ENCODE measurements at regions not wholly inside any gene's neighbourhood (a gene's known extent, or its start where the extent isn't known, plus 50 kb on each side); places are given as distances from the start of the nearest gene placed in this dataset.

DNA sequence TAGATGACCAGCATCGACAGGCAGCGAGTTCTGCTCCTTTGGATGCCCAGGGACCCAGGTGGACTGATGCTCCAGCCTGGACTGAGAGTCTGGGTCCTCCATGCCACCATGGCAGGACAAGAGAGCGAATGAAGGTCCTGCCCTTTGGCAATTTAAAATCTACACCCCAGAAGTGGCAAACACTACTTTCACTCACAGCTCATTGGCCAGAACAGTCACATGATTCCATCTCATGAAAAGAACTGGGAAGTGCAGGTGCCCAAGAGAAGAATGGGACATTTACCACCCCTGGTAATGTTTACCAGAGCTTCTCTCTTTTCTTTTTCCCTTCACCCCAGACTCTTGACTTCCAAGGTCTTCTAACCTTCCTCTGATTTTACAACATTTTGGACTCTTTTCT lies 87.8 kb upstream of the SLCO3A1 start:
- ChIA-PET POLR2A (ENCODE audit: partially characterized antibody) (no interaction called here), CTCF (ENCODE audit: partially characterized antibody) (no interaction called here)

DNA sequence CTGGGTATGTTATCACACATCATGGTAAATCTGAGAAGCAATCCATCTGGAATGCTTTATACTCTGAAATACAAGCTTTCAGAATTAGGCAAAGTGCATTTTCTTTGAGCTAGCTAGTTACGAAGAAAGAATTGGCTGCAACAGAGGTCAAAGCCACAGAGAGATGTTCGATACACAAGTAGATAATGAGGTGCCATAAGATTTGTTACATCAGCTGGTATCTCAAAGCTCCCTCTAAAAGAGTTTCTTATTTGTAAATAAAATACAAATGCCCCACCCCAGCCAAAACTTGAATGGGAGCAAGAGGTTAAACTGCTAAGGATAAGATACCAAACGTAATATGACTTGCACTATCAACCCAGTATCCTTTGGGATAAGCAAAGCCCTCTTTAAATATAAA lies 84.0 kb upstream of the SLCO3A1 start:
- no peaks in the 10 kb centered on the region for H3K4me1 Mint-ChIP-seq
- H3K27me3 ChIP-seq (ENCODE audit: insufficient read depth, low read length) = no peaks in the 10 kb centered on the region
- H3K36me3 Mint-ChIP-seq = no peaks in the 10 kb centered on the region
- peaks cover 15 to 20% of the 10 kb centered on the region in 2 donors for H3K27me3 Mint-ChIP-seq
- no peak overlapping the region for H3K4me3 Mint-ChIP-seq
- no peak overlapping the region for H3K27ac Mint-ChIP-seq
- DNase-seq = no peak
- H3K4me3 ChIP-seq (ENCODE audit: low read length in 2 of 2) = no peak overlapping the region
- no peaks in the 10 kb centered on the region for H3K4me1 ChIP-seq (ENCODE audit: insufficient read depth, low read length)
- no peak overlapping the region for H3K27ac ChIP-seq (ENCODE audit: low read depth, low read length)
- peaks cover 0 to 2% (median 0%) of the 10 kb centered on the region in 8 donors for H3K9me3 Mint-ChIP-seq
- POLR2A ChIA-PET (ENCODE audit: partially characterized antibody) = no interaction called here
- H3K36me3 ChIP-seq (ENCODE audit: insufficient read depth, low read length) = no peaks in the 10 kb centered on the region
- no peaks in the 10 kb centered on the region for H3K9me3 ChIP-seq (ENCODE audit: control insufficient read depth in 1 of 2, low read length in 2 of 2)
- CTCF ChIA-PET (ENCODE audit: partially characterized antibody) = interaction anchor here (1.7 kb wide), 1 partner anchor 63 kb away, joined by 8 read pairs; no protein-coding TSS in a partner anchor
- intact Hi-C loops (cut with micrococcal nuclease) = no loop called here

More for the DNA sequence above, 87.8 kb upstream of the SLCO3A1 start:
- H3K27me3 Mint-ChIP-seq = peaks cover 13 to 14% of the 10 kb centered on the region in 2 donors
- H3K4me1 Mint-ChIP-seq = no peaks in the 10 kb centered on the region
- no peaks in the 10 kb centered on the region for H3K36me3 Mint-ChIP-seq
- Histone ChIP-seq H3K36me3 (ENCODE audit: insufficient read depth, low read length) (no peaks in the 10 kb centered on the region), H3K4me3 (ENCODE audit: low read length in 2 of 2) (no peak overlapping the region), H3K9me3 (ENCODE audit: control insufficient read depth in 1 of 2, low read length in 2 of 2) (no peaks in the 10 kb centered on the region), H3K4me1 (ENCODE audit: insufficient read depth, low read length) (no peaks in the 10 kb centered on the region), H3K27ac (ENCODE audit: low read depth, low read length) (no peak overlapping the region), H3K27me3 (ENCODE audit: insufficient read depth, low read length) (no peaks in the 10 kb centered on the region)
- no peak overlapping the region for H3K4me3 Mint-ChIP-seq
- DNase-seq = no peak
- H3K9me3 Mint-ChIP-seq = peaks cover 0 to 5% (median 0%) of the 10 kb centered on the region in 8 donors
- intact Hi-C loops (cut with micrococcal nuclease) = no loop called here
- no peak overlapping the region for H3K27ac Mint-ChIP-seq

DNA sequence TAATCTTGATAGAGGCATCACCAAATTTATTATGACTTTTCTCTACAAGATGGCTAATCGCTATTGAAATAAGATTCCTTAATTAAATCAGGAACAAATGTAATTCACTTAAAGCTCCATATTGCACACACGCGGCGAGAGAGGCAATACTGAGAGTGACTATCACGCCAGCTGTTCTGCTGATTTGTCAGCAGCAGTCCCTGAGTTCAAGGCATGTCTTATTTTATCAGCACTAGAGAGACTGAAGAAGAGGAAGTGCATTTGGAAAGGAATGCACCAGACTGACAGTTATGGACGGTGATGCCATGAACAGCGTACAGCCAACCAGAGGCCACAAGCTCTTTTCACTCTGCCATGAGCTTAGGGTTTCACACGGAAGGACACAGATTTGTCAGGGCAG lies 83.6 kb upstream of the SLCO3A1 start:
- intact Hi-C loops (cut with micrococcal nuclease) = no loop called here
- H3K27ac ChIP-seq (ENCODE audit: low read depth, low read length) = no peak overlapping the region
- H3K4me3 ChIP-seq (ENCODE audit: low read length in 2 of 2) = no peak overlapping the region
- no peaks in the 10 kb centered on the region for H3K4me1 ChIP-seq (ENCODE audit: insufficient read depth, low read length)
- Mint-ChIP-seq H3K4me3 (no peak overlapping the region), H3K4me1 (no peaks in the 10 kb centered on the region), H3K9me3 (peaks cover 0 to 3% (median 0%) of the 10 kb centered on the region in 8 donors), H3K27ac (no peak overlapping the region), H3K27me3 (peaks cover 15 to 23% of the 10 kb centered on the region in 2 donors), H3K36me3 (no peaks in the 10 kb centered on the region)
- no peaks in the 10 kb centered on the region for H3K36me3 ChIP-seq (ENCODE audit: insufficient read depth, low read length)
- DNase-seq = no peak
- CTCF ChIA-PET (ENCODE audit: partially characterized antibody) = interaction anchor here (1.7 kb wide), 1 partner anchor 64 kb away, joined by 8 read pairs; no protein-coding TSS in a partner anchor
- no peaks in the 10 kb centered on the region for H3K9me3 ChIP-seq (ENCODE audit: control insufficient read depth in 1 of 2, low read length in 2 of 2)
- POLR2A ChIA-PET (ENCODE audit: partially characterized antibody) = no interaction called here
- no peaks in the 10 kb centered on the region for H3K27me3 ChIP-seq (ENCODE audit: insufficient read depth, low read length)

DNA sequence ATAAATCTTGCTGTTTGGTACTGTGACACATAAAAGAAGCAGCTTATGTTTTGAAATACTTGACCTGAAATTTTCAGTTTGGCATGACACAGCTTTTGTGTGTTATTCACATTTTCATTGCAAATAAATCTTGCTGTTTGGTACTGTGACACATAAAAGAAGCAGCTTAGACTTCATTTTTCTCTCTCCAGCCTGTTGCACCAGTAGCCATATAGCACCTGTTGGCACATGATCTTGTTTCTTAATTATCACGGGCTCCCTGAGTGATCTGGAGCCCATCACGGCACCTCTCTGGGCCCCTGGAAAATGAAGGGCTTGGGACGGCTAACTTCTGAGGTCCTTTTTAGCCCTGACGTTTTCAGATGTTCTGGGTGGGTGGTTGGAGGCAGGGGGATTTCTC lies 77.4 kb upstream of the SLCO3A1 start:
- no peak overlapping the region for H3K4me3 ChIP-seq (ENCODE audit: low read length in 2 of 2)
- intact Hi-C loops (cut with micrococcal nuclease) = no loop called here
- Mint-ChIP-seq H3K9me3 (peaks cover 0 to 3% (median 0%) of the 10 kb centered on the region in 8 donors), H3K36me3 (no peaks in the 10 kb centered on the region), H3K4me1 (no peaks in the 10 kb centered on the region), H3K27ac (no peak overlapping the region), H3K27me3 (peaks cover 23 to 24% of the 10 kb centered on the region in 2 donors), H3K4me3 (no peak overlapping the region)
- peaks cover 4% of the 10 kb centered on the region for H3K27me3 ChIP-seq (ENCODE audit: insufficient read depth, low read length)
- no peak overlapping the region for H3K27ac ChIP-seq (ENCODE audit: low read depth, low read length)
- CTCF ChIA-PET (ENCODE audit: partially characterized antibody) = no interaction called here
- H3K36me3 ChIP-seq (ENCODE audit: insufficient read depth, low read length) = no peaks in the 10 kb centered on the region
- no peaks in the 10 kb centered on the region for H3K9me3 ChIP-seq (ENCODE audit: control insufficient read depth in 1 of 2, low read length in 2 of 2)
- DNase-seq = no peak
- H3K4me1 ChIP-seq (ENCODE audit: insufficient read depth, low read length) = no peaks in the 10 kb centered on the region
- POLR2A ChIA-PET (ENCODE audit: partially characterized antibody) = no interaction called here

DNA sequence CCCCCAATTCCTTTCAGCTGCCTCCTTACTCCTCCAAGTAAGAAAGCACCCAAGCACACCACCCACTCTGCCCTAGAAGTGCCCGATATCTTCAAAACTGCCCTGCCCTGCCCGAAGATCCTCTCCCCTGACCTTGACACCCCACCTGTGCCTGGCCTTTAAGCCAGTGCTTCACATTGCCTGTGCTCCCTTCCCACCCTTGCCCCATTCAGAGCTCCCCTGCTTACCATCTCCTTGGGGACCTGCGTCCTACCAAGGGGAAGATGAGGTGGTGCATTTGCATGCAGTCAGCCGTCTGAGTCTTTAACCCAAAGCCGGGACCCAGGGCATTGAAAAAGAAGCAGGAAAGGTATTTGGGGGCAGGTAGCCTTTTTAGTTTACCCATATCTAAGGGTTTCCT lies 73.5 kb upstream of the SLCO3A1 start:
- POLR2A ChIA-PET (ENCODE audit: partially characterized antibody) = no interaction called here
- Mint-ChIP-seq H3K27me3 (peaks cover 16 to 27% of the 10 kb centered on the region in 2 donors), H3K27ac (no peak overlapping the region), H3K36me3 (no peaks in the 10 kb centered on the region), H3K4me3 (no peak overlapping the region), H3K4me1 (no peaks in the 10 kb centered on the region), H3K9me3 (no peaks in the 10 kb centered on the region)
- no peaks in the 10 kb centered on the region for H3K36me3 ChIP-seq (ENCODE audit: insufficient read depth, low read length)
- no peaks in the 10 kb centered on the region for H3K4me1 ChIP-seq (ENCODE audit: insufficient read depth, low read length)
- peaks cover 4% of the 10 kb centered on the region for H3K27me3 ChIP-seq (ENCODE audit: insufficient read depth, low read length)
- no peaks in the 10 kb centered on the region for H3K9me3 ChIP-seq (ENCODE audit: control insufficient read depth in 1 of 2, low read length in 2 of 2)
- H3K27ac ChIP-seq (ENCODE audit: low read depth, low read length) = no peak overlapping the region
- no peak overlapping the region for H3K4me3 ChIP-seq (ENCODE audit: low read length in 2 of 2)
- intact Hi-C loops (cut with micrococcal nuclease) = no loop called here
- DNase-seq = no peak
- CTCF ChIA-PET (ENCODE audit: partially characterized antibody) = no interaction called here

DNA sequence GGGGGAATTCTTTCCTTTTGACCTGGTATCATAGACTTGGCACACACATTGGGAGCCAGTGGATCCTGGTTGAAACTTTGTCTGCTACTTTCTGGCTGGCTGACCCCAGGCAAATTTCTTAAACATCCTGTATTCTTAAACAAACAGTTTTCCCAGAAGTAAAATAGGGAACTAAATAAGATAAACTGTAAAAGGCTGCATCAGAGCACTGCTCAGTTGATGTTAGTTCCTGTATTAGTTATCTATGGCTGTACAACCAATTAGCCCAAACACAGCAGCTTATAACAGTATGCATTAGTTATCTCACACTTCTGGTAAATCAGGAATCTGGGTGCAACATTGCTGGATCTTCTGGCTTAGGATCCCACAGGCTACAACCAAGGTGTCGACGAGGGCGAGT lies 73.1 kb upstream of the SLCO3A1 start:
- CTCF ChIA-PET (ENCODE audit: partially characterized antibody) = no interaction called here
- peaks cover 16 to 27% of the 10 kb centered on the region in 2 donors for H3K27me3 Mint-ChIP-seq
- DNase-seq = no peak

DNA sequence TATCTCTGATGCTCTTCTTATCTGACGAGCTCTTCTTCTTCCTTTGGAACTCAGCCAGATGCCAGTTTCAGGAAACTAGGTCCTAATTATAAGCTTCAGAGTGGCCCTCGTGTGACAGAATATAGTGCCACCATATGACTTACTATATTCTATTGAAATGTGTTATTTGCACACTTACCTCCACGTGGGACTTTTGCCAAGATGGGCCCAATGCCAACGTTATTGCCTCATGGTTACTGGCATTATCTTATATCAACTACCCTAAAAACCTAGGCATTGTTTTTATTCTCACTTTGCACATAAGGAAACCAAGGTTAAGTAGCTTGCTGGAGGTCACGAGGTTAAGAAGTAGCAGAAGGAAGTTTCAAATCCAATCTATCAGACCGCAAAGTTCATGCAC lies 71.3 kb upstream of the SLCO3A1 start:
- Mint-ChIP-seq H3K4me3 (no peak overlapping the region), H3K4me1 (no peaks in the 10 kb centered on the region), H3K27ac (no peak overlapping the region), H3K27me3 (peaks cover 12 to 24% of the 10 kb centered on the region in 2 donors), H3K36me3 (no peaks in the 10 kb centered on the region), H3K9me3 (no peaks in the 10 kb centered on the region)
- H3K4me3 ChIP-seq (ENCODE audit: low read length in 2 of 2) = no peak overlapping the region
- H3K27me3 ChIP-seq (ENCODE audit: insufficient read depth, low read length) = peaks cover 4% of the 10 kb centered on the region
- DNase-seq = no peak
- intact Hi-C loops (cut with micrococcal nuclease) = no loop called here
- H3K36me3 ChIP-seq (ENCODE audit: insufficient read depth, low read length) = no peaks in the 10 kb centered on the region
- no peaks in the 10 kb centered on the region for H3K4me1 ChIP-seq (ENCODE audit: insufficient read depth, low read length)
- POLR2A ChIA-PET (ENCODE audit: partially characterized antibody) = no interaction called here
- CTCF ChIA-PET (ENCODE audit: partially characterized antibody) = interaction anchor here (1.2 to 1.3 kb wide), 2 partner anchors 9 to 76 kb away, joined by 3 read pairs; no protein-coding TSS in a partner anchor
- H3K27ac ChIP-seq (ENCODE audit: low read depth, low read length) = no peak overlapping the region
- no peaks in the 10 kb centered on the region for H3K9me3 ChIP-seq (ENCODE audit: control insufficient read depth in 1 of 2, low read length in 2 of 2)

More for the DNA sequence above, 73.1 kb upstream of the SLCO3A1 start:
- no peaks in the 10 kb centered on the region for H3K4me1 ChIP-seq (ENCODE audit: insufficient read depth, low read length)
- peaks cover 4% of the 10 kb centered on the region for H3K27me3 ChIP-seq (ENCODE audit: insufficient read depth, low read length)
- intact Hi-C loops (cut with micrococcal nuclease) = no loop called here
- Mint-ChIP-seq H3K9me3 (no peaks in the 10 kb centered on the region), H3K27ac (no peak overlapping the region), H3K4me1 (no peaks in the 10 kb centered on the region), H3K36me3 (no peaks in the 10 kb centered on the region), H3K4me3 (no peak overlapping the region)
- H3K27ac ChIP-seq (ENCODE audit: low read depth, low read length) = no peak overlapping the region
- no peak overlapping the region for H3K4me3 ChIP-seq (ENCODE audit: low read length in 2 of 2)
- H3K36me3 ChIP-seq (ENCODE audit: insufficient read depth, low read length) = no peaks in the 10 kb centered on the region
- H3K9me3 ChIP-seq (ENCODE audit: control insufficient read depth in 1 of 2, low read length in 2 of 2) = no peaks in the 10 kb centered on the region
- POLR2A ChIA-PET (ENCODE audit: partially characterized antibody) = no interaction called here

DNA sequence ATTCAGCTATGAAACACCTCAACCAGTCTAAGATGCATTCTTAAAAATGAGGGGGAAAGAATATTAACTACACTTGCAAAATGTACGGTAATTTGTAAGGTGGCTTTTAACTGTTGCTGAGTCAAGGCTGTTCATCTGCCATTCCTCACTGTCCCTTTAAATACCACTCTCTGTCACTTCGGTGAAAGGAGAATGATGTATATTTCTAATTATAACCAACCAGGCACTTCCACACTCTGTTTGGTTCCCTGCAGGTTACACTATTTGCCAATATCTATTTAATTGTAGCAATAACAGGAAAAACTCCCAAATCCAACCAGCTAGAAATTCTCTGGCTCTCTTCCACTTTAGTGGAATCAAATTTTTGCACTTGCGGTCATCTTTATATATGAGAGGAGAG lies 70.5 kb upstream of the SLCO3A1 start:
- Mint-ChIP-seq H3K4me3 (no peak overlapping the region), H3K9me3 (no peaks in the 10 kb centered on the region), H3K27ac (no peak overlapping the region), H3K4me1 (no peaks in the 10 kb centered on the region), H3K36me3 (no peaks in the 10 kb centered on the region), H3K27me3 (peaks cover 7 to 22% of the 10 kb centered on the region in 2 donors)
- Histone ChIP-seq H3K36me3 (ENCODE audit: insufficient read depth, low read length) (no peaks in the 10 kb centered on the region), H3K27me3 (ENCODE audit: insufficient read depth, low read length) (peaks cover 4% of the 10 kb centered on the region), H3K27ac (ENCODE audit: low read depth, low read length) (no peak overlapping the region), H3K9me3 (ENCODE audit: control insufficient read depth in 1 of 2, low read length in 2 of 2) (no peaks in the 10 kb centered on the region), H3K4me1 (ENCODE audit: insufficient read depth, low read length) (no peaks in the 10 kb centered on the region), H3K4me3 (ENCODE audit: low read length in 2 of 2) (no peak overlapping the region)
- ChIA-PET POLR2A (ENCODE audit: partially characterized antibody) (no interaction called here), CTCF (ENCODE audit: partially characterized antibody) (interaction anchor here (1.2 kb wide), 1 partner anchor 9 kb away, joined by 3 read pairs; no protein-coding TSS in a partner anchor)
- intact Hi-C loops (cut with micrococcal nuclease) = no loop called here
- no peak for DNase-seq

Measured in CD4-positive, alpha-beta memory T cell (primary cell).